ENCODE measurements at regions not wholly inside any gene's neighbourhood (a gene's known extent, or its start where the extent isn't known, plus 50 kb on each side); places are given as distances from the start of the nearest gene placed in this dataset.
"Not testable (repeated sequence)": the region's sequence is repeated elsewhere in the genome, so short reads cannot be mapped to it uniquely, and the experiment has no call there.

DNA sequence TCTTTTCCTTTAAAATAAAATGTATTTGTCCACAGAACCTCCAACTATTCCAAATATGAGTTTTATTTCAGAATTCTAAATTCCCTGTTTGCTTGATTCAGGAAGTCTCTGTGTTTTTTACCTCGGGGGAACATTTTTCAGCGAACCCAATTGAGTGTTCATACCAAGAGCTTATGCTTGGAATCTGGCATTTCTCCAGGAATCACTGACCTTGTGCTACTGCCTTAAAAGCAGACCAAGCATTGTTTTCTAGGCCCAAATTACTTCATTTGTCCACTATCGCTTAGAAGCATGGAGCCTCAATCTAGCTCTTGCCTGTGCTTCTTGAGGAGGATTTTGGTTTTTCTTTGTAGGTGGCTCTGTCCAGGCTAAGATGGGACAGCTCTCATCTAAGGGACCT, 59.4 kb downstream of the EBLN1 start:
- no peak for DNase-seq

DNA sequence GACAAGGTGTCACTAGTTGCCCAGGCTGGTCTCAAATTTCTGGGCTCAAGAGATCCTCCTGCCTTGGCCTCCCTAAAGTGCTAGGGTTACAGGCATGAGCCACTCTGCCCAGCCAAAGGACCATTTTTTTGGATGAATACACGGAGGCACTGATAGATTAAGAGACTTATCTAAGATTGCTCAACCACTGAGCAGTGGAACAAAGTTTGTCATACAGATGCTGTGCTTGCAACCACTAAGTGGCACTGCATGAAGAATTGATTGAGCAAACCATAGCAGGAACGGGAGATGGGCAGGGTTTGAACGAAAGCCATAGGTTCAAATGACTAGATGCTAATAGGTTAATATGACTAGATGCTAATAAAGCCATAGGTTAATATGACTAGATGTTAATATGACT, 61.1 kb downstream of the EBLN1 start:
- no peak for DNase-seq

- no peak for DNase-seq
Measured at GRCh38 chr10:22152403-22152802, 65.4 kb downstream of the EBLN1 start.

- no peak for DNase-seq
Measured at GRCh38 chr10:22150842-22151241, 67.0 kb downstream of the EBLN1 start.

- no peak for DNase-seq
Measured at GRCh38 chr10:22148961-22149360, 68.9 kb downstream of the EBLN1 start.

- not testable (repeated sequence) for DNase-seq
Measured at GRCh38 chr10:22145873-22146272, 71.9 kb downstream of the EBLN1 start.

GRCh38 chr10:22137542-22137941, 80.3 kb downstream of the EBLN1 start:
- DNase-seq = no peak

GRCh38 chr10:22135591-22135990, 82.2 kb downstream of the EBLN1 start:
- DNase-seq = no peak

DNA sequence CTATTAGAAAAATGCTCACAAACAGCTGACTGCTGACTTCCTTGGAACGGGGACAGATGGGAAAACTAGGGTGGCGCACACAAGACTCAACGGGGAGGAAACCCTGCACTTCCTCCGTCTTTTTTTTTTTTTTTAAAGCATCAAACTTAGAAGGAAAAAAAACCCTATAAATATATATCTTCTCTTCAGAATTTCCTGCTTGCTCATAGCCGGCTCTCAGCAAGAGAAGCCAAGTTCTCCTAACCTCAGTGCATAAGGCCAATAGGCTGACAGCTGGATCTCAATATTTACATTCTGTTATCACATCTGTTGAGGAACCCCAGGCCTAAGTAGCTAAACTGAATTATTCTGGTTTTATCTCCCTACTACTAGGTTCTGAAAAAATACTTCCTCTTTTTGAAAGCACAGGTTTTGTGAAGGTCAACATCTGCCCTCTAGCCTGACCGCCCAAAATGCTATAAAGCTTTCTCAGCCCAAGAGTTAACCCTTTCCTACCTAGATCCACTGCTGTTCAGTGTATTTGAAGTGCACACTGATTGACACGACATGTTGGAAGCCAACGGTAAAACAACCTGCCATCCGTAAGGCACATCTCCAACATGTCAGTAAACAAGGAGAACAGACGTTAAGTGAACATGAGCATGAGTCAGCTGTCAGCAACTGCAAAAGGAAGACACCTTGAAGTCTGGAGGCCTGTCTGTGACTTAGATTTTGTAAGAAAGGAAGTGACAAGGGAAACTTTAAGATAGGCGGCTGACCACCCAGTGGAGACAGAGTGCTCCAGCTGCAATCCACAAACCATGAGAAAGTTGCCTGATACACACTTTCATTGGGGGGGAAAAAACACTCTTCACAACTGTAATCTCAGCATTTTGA, 83.8 kb downstream of the EBLN1 start:
- no peak for DNase-seq

GRCh38 chr10:22130824-22131223, 87.0 kb downstream of the EBLN1 start:
- DNase-seq = not testable (repeated sequence)

DNA sequence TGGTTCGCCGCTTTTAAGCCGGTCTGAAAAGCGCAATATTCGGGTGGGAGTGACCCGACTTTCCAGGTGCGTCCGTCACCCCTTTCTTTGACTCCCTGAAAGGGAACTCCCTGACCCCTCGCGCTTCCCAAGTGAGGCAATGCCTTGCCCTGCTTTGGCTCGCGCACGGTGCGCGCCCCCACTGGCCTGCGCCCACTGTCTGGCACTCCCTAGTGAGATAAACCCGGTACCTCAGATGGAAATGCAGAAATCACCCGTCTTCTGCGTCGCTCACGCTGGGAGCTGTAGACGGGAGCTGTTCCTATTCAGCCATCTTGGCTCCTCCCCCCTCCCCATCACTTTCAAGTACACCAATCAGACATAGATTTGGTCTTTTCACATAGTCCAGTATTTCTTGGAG, 88.2 kb downstream of the EBLN1 start:
- DNase-seq = not testable (repeated sequence)

- DNase-seq = not testable (repeated sequence)
Measured at GRCh38 chr10:22121181-22121580, 96.6 kb downstream of the EBLN1 start.

- not testable (repeated sequence) for DNase-seq
Measured at GRCh38 chr10:22120072-22120471, 97.7 kb downstream of the EBLN1 start.

DNA sequence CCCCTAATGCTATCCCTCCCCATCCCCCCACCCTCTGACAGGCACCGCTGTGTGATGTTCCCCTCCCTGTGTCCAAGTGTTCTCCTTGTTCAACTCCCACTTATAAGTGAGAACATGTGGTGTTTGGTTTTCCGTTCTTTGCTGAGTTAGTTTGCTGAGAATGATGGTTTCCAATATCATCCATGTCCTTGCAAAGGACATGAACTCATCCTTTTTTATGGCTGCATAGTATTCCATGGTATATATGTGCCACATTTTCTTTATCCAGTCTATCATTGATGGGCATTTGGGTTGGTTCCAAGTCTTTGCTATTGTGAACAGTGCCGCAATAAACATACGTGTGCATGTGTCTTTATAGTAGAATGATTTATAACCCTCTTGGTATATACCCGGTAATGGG, 98.2 kb downstream of the EBLN1 start:
- not testable (repeated sequence) for DNase-seq

DNA sequence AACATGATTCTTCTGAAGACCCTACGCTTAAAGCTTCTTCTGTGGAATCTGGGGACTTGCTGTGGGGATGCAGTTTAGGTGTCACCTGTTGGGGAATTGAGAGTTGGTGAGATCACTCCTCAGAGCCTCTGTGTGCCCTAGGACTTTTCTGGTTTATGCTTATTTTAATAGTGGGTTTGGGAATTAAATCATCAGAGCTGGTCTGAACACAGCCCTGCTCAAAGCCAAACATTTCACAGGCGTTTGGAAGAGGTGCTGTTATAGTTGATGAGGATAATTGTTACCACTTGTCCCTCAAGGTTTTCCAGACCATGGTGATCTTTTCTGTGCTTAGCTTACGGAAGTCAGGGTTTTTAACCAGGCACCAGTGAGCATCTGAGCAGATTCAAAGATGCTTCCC, 106.1 kb downstream of the EBLN1 start:
- DNase-seq = no peak

GRCh38 chr10:22111260-22111659, 106.6 kb downstream of the EBLN1 start:
- DNase-seq = no peak

DNA sequence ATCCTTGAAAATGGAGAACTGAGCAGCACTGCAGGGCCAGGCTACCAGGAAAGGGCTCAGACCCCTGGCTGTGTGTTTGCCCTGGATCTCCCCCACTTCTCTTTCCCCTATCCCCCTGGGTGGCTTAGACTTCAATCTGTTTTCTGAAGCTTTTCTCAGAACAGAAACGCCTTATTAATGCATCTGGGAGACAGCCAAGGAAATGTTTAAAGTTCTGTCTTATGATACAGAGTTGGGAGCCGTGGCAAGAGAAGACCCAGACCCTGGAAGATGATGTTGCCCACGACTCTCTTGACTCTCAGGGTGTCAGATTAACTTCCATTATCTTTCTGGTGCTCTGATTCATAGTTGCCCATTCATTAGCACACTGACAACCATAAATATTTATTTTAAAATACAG, 107.1 kb downstream of the EBLN1 start:
- no peak for DNase-seq

DNA sequence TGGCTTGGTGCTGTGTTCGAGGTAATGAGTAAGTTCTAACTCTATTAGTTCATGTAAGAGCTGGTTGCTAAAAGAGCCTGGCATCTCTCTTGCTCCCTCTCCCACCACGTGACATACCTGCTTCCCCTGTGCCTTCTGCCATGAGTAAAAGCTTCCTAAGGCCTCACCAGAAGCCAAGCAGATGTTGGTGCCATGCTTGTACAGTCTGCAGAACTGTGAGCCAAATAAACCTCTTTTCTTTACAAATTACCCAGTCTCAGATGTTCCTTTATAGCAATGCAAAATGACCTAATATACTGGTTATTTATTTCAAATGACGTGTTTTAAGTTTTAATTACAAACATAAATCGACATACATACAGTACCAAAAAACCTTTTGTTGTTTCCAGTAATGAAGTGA, 101.7 kb upstream of the DNAJC1 start:
- no peak for DNase-seq

- peak; percentile 1 for DNase-seq
Measured at GRCh38 chr10:22103701-22104470, 100.4 kb upstream of the DNAJC1 start.

DNA sequence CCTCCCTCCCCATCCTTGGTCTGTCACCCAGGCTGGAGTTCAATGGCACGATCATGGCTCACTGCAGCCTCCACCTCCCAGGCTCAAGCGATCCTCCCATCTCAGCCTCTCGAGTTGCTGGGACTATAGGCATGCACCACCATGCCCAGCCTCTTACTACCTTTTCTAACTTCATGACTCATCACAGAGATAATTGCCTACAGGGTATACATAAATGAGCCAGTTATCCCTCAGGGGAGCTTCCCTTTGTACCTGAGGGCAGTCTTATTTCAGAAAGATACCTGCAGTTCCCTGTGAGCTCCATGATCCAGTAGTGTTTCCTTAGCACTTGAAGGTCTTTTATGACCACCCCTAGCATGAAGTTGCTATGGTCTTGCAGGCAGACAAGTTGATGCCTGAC, 94.2 kb upstream of the DNAJC1 start:
- DNase-seq = no peak

- not testable (repeated sequence) for DNase-seq
Measured at GRCh38 chr10:22091260-22091659, 87.7 kb upstream of the DNAJC1 start.

DNA sequence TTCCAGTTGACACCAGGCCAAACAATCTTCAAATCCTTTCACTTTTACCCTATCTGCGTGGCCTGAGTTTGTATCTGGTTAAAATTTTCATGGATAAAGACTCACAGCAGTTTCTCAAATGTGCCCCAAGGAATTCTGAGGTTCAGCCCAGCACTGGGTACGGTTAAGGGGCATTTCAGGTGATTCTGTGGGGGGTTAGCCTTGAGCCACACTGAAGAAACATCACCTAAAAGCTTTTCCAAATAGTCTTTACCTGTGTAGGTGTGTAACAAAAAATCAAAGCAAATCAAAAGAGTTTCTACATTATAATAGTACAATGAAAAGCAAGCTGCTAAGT, 83.8 kb upstream of the DNAJC1 start:
- no peak for DNase-seq

GRCh38 chr10:22086730-22087401, 83.3 kb upstream of the DNAJC1 start:
- DNase-seq = no peak

GRCh38 chr10:22079921-22080320, 76.4 kb upstream of the DNAJC1 start:
- not testable (repeated sequence) for DNase-seq

Measured in activated CD4-positive, alpha-beta T cell treated with anti-CD3 and anti-CD28 coated beads, Interleukin-10, Interleukin-2, amounts not matched to agents 100 ng/mL and 50 ng/mL, durations not matched to agents 16 hours and 8 hours (primary cell).